SK-N-MC (cell line): ENCODE measurements at regions not wholly inside any gene's neighbourhood (a gene's known extent, or its start where the extent isn't known, plus 50 kb on each side); places are given as distances from the start of the nearest gene placed in this dataset.

ENCODE experiments used
- EZH2 ChIP-seq: fragments of 200-600 bp; sonication (generic); IDR thresholded peaks from one replicate; pipeline ENCODE4 v1.6.1; 2017; ENCODE audit warnings: antibody characterized with exemption
- FOXP2 ChIP-seq: optimal IDR thresholded peaks from 2 replicates; pipeline ENCODE3; 2011; ENCODE audit warnings: mild to moderate bottlenecking, moderate library complexity; ENCODE audit not compliant: insufficient read depth; ENCODE audit errors: extremely low read length, control extremely low read depth
- POLR2AphosphoS5 ChIP-seq: IDR thresholded peaks from 2 replicates; pipeline ENCODE4 v1.6.1; 2012; ENCODE audit warnings: mild to moderate bottlenecking, low read depth, low read length, borderline replicate concordance

DNA sequence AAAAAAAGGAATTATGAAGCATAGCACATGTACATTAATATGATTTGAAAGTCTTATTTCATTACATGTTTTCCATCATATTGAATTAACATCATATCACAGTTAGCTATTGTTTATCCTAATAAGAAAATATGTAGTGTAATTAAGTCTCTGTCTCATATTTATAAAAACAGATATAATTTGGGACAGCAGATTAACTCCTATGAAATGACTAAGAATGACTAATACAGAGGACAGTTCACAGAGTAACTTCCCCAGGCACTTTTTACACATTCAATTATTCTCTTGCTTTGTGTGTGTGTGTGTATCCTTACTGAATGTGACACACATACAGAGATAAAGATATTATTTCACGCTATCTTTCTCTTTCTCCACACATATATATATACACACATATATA is 2400.9 kb upstream of the C9orf72 start:
- no peak for TF ChIP-seq POLR2AphosphoS5
- TF ChIP-seq EZH2, result no peak
- no peak for TF ChIP-seq FOXP2
